ENCODE measurements at regions not wholly inside any gene's neighbourhood (a gene's known extent, or its start where the extent isn't known, plus 50 kb on each side); places are given as distances from the start of the nearest gene placed in this dataset.

DNA sequence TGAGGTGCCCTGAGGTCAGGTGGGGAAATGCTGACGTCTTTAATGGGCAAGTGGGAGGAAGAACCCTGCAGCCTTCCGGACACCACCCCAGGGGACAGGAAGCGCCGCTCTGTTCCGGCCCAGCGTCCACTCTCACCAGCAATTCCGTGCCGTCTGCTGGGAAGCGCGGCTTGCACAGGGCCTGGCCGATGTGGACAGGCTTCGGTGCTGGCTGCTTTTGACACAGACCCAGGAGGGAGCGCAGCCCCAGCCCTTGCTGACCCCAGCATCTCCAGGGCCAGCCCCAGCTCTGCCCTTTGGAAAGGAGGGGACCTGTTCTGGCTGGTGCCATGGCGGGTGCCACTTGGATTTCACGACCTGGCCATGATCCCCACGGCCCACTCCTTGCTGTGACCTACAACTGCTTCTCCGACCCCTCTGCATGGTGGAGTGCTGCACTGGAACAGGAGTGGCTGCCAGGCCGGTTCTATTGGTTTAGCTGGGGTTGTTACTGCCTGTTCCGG, 123.2 kb downstream of the DLL1 start:
- Mint-ChIP-seq H3K4me1 (ENCODE audit: low read depth) (peaks cover 2% of the 10 kb centered on the region), H3K9me3 (ENCODE audit: low read depth) (peaks cover 5% of the 10 kb centered on the region), H3K27me3 (peaks cover 7% of the 10 kb centered on the region), H3K27ac (no peak overlapping the region), H3K36me3 (ENCODE audit: insufficient read depth) (no peaks in the 10 kb centered on the region), H3K4me3 (ENCODE audit: low read depth) (no peak overlapping the region)
- DNase-seq (ENCODE audit: low spot score, unreplicated experiment): no peak
- TF ChIP-seq, protein P1, sequence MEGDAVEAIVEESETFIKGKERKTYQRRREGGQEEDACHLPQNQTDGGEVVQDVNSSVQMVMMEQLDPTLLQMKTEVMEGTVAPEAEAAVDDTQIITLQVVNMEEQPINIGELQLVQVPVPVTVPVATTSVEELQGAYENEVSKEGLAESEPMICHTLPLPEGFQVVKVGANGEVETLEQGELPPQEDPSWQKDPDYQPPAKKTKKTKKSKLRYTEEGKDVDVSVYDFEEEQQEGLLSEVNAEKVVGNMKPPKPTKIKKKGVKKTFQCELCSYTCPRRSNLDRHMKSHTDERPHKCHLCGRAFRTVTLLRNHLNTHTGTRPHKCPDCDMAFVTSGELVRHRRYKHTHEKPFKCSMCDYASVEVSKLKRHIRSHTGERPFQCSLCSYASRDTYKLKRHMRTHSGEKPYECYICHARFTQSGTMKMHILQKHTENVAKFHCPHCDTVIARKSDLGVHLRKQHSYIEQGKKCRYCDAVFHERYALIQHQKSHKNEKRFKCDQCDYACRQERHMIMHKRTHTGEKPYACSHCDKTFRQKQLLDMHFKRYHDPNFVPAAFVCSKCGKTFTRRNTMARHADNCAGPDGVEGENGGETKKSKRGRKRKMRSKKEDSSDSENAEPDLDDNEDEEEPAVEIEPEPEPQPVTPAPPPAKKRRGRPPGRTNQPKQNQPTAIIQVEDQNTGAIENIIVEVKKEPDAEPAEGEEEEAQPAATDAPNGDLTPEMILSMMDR (IDR thresholded peaks at IDR 0.05; ENCODE audit: unreplicated experiment): no peak

DNA sequence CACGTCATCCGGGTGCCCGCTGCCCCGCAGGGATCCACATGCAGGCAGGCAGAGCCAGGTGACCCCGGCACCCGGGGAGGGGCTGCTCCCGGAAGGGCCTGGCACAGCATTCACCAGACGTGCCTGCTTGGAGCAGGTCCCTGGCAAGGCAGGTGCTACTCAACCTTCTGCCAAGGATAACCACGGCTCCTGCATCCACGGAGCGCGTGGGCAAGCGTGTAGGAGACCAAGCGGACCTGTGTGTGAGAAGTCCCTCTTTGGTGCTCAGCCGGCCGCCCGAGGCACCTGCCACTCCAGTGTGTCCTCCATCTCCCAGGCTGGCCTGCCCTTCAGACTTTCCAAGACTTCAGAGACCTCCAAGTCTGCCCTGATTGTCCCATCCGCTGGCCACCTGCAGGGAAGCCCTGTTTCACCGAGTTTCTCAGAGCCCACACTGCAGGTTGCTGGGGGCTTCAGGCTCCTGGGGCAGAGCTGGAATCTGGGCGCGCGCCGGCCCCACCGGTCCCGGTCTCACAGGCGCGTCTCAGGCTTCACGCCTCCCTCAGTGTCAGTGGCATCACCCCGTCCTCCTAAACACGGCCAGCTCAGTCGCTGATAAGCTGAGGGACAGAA, 124.3 kb downstream of the DLL1 start:
- no peaks in the 10 kb centered on the region for H3K36me3 Mint-ChIP-seq (ENCODE audit: insufficient read depth)
- no peak for DNase-seq (ENCODE audit: low spot score, unreplicated experiment)
- no peak overlapping the region for H3K4me3 Mint-ChIP-seq (ENCODE audit: low read depth)
- peaks cover 2% of the 10 kb centered on the region for H3K4me1 Mint-ChIP-seq (ENCODE audit: low read depth)
- TF ChIP-seq, protein P1 (IDR thresholded peaks at IDR 0.05; ENCODE audit: unreplicated experiment): no peak
- H3K9me3 Mint-ChIP-seq (ENCODE audit: low read depth): peaks cover 5% of the 10 kb centered on the region
- no peak overlapping the region for H3K27ac Mint-ChIP-seq
- peaks cover 7% of the 10 kb centered on the region for H3K27me3 Mint-ChIP-seq

DNA sequence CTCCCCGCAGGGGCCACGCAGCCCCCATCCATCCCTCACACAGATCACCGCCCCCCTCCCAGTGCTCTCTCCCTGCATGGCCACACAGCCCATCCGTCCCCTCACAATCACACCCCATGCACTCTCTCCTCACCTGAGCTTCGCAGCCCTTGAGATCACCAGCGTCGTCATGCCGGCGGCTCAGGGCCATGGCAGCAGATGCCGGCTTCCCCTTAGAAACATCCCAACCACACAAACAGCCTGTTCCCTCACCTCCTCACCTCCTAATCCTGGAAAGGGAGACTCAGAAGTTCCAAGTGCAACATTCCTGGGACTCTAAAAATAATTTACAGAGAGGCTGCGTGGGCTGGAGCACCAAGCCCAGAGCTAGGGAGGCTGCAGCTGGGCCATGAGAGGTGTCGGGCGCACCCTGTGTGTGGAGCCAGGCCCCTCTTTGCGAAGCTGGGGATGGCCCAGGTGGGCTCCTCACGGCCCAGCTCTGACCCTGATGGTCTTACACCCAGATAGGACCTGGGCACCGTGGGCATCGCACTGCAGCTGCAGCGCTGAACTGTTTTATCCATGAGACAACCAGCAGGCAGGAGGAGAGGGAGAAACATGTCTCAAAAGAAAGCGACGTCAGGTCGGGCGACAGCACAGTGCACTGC, 125.3 kb downstream of the DLL1 start:
- H3K27ac Mint-ChIP-seq: no peak overlapping the region
- H3K4me3 Mint-ChIP-seq (ENCODE audit: low read depth): no peak overlapping the region
- TF ChIP-seq, protein P1 (IDR thresholded peaks at IDR 0.05; ENCODE audit: unreplicated experiment): no peak
- H3K4me1 Mint-ChIP-seq (ENCODE audit: low read depth): peaks cover 2% of the 10 kb centered on the region
- no peaks in the 10 kb centered on the region for H3K36me3 Mint-ChIP-seq (ENCODE audit: insufficient read depth)
- H3K9me3 Mint-ChIP-seq (ENCODE audit: low read depth): peaks cover 1% of the 10 kb centered on the region
- no peak for DNase-seq (ENCODE audit: low spot score, unreplicated experiment)
- H3K27me3 Mint-ChIP-seq: peaks cover 7% of the 10 kb centered on the region

DNA sequence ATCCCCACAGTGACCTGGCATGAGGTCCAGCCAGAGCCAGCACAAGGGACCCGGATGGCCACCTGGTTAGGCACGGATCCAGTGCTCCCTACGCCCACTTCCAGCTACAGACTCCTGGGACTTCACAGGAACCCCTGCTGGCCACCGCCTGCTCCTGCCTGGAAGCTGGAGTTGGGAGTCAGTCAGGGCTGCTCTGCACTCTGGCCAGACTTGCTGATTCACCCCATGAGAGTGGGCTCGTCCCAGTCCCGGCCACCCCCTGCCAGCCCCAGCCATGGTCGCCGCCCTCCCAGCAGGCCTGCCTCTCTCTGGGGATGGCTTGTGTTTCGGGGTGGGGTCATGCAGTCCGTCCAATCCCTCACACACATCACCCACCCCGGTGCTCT, 125.8 kb downstream of the DLL1 start:
- peaks cover 7% of the 10 kb centered on the region for H3K27me3 Mint-ChIP-seq
- no peak overlapping the region for H3K27ac Mint-ChIP-seq
- H3K4me3 Mint-ChIP-seq (ENCODE audit: low read depth): no peak overlapping the region
- TF ChIP-seq, protein P1 (IDR thresholded peaks at IDR 0.05; ENCODE audit: unreplicated experiment): peak; percentile 34
- H3K36me3 Mint-ChIP-seq (ENCODE audit: insufficient read depth): no peaks in the 10 kb centered on the region
- DNase-seq (ENCODE audit: low spot score, unreplicated experiment): no peak
- no peaks in the 10 kb centered on the region for H3K9me3 Mint-ChIP-seq (ENCODE audit: low read depth)
- peaks cover 2% of the 10 kb centered on the region for H3K4me1 Mint-ChIP-seq (ENCODE audit: low read depth)

DNA sequence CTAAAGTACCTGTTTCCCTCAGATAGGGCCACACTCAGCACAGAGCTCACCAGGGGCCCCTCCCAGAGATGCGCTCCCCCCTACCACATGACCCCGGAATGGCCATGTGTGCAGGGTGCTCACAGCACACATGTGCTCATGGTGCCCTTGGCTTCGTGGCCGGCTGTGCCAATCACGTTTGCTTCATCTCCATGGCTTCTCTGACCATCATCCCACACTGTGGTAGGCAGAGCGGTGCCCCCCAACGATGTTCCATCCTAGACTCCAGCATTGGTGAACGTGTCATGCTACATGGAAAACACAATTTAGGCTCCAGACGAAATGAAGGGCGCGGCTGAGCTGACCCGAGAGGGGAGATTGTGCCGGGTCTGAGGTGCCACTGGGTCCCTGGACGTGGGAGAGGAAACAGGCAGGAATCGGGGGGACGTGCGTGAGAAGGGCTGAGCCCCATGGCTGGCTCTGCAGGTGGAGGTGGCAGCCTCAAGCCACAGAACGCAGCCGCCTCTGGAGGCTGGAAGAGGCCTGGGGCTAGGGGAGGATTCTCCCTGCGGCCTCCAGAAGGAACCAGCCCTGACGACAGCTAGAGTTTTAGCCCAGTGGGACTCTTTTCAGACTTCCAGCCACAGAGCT, 126.5 kb downstream of the DLL1 start:
- no peaks in the 10 kb centered on the region for H3K9me3 Mint-ChIP-seq (ENCODE audit: low read depth)
- no peak overlapping the region for H3K27ac Mint-ChIP-seq
- no peaks in the 10 kb centered on the region for H3K36me3 Mint-ChIP-seq (ENCODE audit: insufficient read depth)
- H3K27me3 Mint-ChIP-seq: peaks cover 7% of the 10 kb centered on the region
- no peak for DNase-seq (ENCODE audit: low spot score, unreplicated experiment)
- TF ChIP-seq, protein P1 (IDR thresholded peaks at IDR 0.05; ENCODE audit: unreplicated experiment): no peak
- no peak overlapping the region for H3K4me3 Mint-ChIP-seq (ENCODE audit: low read depth)
- H3K4me1 Mint-ChIP-seq (ENCODE audit: low read depth): peaks cover 2% of the 10 kb centered on the region
